ENCODE measurements at regions not wholly inside any gene's neighbourhood (a gene's known extent, or its start where the extent isn't known, plus 50 kb on each side); places are given as distances from the start of the nearest gene placed in this dataset.

DNA sequence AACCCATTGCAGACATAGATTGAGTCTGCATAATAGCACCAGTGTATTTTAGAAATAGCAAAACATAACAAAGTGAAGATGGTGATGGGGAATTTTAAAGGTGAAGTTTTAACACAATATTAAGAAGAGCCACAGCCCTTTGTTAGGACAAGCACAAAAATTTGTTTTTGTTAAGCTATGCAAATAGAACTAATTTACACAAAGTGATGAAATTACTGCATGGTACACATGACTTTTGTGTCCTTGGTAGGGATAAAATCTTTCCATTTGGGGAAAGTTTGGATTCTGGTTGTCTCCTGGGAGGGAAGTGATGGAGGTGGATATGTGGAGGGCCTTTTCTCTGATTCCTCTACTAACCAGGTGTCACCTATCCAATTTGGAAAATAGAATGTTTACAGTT lies 50.4 kb upstream of the MTNR1B start:
- intact Hi-C loops (cut with micrococcal nuclease; ENCODE audit: unreplicated experiment), result no loop called here
- Histone ChIP-seq H3K4me3 (ENCODE audit: low read depth, low read length) (no peak overlapping the region), H3K27me3 (replicated peaks; ENCODE audit: control insufficient read depth, insufficient read depth, low read length) (no peaks in the 10 kb centered on the region), H3K9me3 (no peaks in the 10 kb centered on the region), H3K4me1 (no peaks in the 10 kb centered on the region), H3K36me3 (ENCODE audit: control insufficient read depth, insufficient read depth, low read length) (no peaks in the 10 kb centered on the region)
- ChIA-PET CTCF (no interaction called here), POLR2A (no interaction called here)
- Mint-ChIP-seq H3K4me1 (ENCODE audit: low read depth, unreplicated experiment) (no peaks in the 10 kb centered on the region), H3K27me3 (ENCODE audit: insufficient read depth, unreplicated experiment) (peaks cover 4% of the 10 kb centered on the region), H3K36me3 (ENCODE audit: insufficient read depth, unreplicated experiment) (no peaks in the 10 kb centered on the region), H3K27ac (ENCODE audit: unreplicated experiment) (no peak overlapping the region), H3K9me3 (ENCODE audit: unreplicated experiment) (peaks cover 3% of the 10 kb centered on the region), H3K4me3 (ENCODE audit: unreplicated experiment) (no peak overlapping the region)
- no TSS peak for BruUV-seq (replicated peaks)
- TF ChIP-seq, protein P1, sequence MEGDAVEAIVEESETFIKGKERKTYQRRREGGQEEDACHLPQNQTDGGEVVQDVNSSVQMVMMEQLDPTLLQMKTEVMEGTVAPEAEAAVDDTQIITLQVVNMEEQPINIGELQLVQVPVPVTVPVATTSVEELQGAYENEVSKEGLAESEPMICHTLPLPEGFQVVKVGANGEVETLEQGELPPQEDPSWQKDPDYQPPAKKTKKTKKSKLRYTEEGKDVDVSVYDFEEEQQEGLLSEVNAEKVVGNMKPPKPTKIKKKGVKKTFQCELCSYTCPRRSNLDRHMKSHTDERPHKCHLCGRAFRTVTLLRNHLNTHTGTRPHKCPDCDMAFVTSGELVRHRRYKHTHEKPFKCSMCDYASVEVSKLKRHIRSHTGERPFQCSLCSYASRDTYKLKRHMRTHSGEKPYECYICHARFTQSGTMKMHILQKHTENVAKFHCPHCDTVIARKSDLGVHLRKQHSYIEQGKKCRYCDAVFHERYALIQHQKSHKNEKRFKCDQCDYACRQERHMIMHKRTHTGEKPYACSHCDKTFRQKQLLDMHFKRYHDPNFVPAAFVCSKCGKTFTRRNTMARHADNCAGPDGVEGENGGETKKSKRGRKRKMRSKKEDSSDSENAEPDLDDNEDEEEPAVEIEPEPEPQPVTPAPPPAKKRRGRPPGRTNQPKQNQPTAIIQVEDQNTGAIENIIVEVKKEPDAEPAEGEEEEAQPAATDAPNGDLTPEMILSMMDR (IDR thresholded peaks at IDR 0.05; ENCODE audit: insufficient read depth in 1 of 2, low read depth in 1 of 2, low read length in 1 of 2, severe bottlenecking in 1 of 2, unreplicated experiment in 1 of 2), result no peak
- DNase-seq, result no peak

All from Caco-2 (cell line).